Neural progenitor cell (in vitro differentiated cells): ENCODE measurements at regions not wholly inside any gene's neighbourhood (a gene's known extent, or its start where the extent isn't known, plus 50 kb on each side); places are given as distances from the start of the nearest gene placed in this dataset.

Experiments used
- EZH2 ChIP-seq: fragments of 200-600 bp; sonication (generic); IDR thresholded peaks from 2 replicates; pipeline ENCODE4 v1.6.1; 2017; ENCODE audit warnings: antibody characterized with exemption, mild to moderate bottlenecking, moderate library complexity
- EZH2phosphoT487 ChIP-seq: fragments of 200-600 bp; sonication (generic); IDR thresholded peaks from 2 replicates; pipeline ENCODE4 v1.6.1; 2017; ENCODE audit warnings: antibody characterized with exemption
- TF ChIP-seq, protein P1 (sequence below): fragments of 200-600 bp; sonication (generic); IDR thresholded peaks from 2 replicates; pipeline ENCODE4 v1.5.1; 2017; ENCODE audit warnings: antibody characterized with exemption, mild to moderate bottlenecking

DNA sequence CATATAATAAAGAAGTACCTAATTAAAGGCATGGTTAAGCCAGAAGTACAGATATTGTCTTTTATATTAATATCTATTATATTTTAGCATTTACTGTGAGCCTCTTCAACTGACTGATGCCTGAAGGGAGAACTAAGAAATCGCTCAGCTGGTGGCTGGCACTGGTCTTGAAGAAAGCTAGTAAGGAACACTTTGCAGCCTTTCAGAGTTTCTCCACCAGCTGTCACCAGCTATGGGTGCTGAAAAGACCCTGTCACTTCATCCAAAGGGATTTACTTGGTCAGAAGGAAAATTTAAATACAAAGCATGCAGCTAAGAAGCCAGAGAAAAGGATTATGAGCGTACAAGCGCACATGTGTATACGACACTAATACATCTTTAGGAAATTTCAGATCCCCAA lies 525.9 kb downstream of the TMEM182 start:
- TF ChIP-seq, protein P1, sequence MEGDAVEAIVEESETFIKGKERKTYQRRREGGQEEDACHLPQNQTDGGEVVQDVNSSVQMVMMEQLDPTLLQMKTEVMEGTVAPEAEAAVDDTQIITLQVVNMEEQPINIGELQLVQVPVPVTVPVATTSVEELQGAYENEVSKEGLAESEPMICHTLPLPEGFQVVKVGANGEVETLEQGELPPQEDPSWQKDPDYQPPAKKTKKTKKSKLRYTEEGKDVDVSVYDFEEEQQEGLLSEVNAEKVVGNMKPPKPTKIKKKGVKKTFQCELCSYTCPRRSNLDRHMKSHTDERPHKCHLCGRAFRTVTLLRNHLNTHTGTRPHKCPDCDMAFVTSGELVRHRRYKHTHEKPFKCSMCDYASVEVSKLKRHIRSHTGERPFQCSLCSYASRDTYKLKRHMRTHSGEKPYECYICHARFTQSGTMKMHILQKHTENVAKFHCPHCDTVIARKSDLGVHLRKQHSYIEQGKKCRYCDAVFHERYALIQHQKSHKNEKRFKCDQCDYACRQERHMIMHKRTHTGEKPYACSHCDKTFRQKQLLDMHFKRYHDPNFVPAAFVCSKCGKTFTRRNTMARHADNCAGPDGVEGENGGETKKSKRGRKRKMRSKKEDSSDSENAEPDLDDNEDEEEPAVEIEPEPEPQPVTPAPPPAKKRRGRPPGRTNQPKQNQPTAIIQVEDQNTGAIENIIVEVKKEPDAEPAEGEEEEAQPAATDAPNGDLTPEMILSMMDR = no peak
- no peak for TF ChIP-seq EZH2
- TF ChIP-seq EZH2phosphoT487 = no peak
